HG03521 (cell line): ENCODE measurements at regions not wholly inside any gene's neighbourhood (a gene's known extent, or its start where the extent isn't known, plus 50 kb on each side); places are given as distances from the start of the nearest gene placed in this dataset.
"Not testable (repeated sequence)": the region's sequence is repeated elsewhere in the genome, so short reads cannot be mapped to it uniquely, and the experiment has no call there.

Source experiments
- ATAC-seq: cut with Tn5 transposase; IDR thresholded peaks from one replicate; pipeline ENCODE4 v1.9.1; 2021; ENCODE audit warnings: mild to moderate bottlenecking, moderate library complexity; ENCODE audit not compliant: unreplicated experiment

DNA sequence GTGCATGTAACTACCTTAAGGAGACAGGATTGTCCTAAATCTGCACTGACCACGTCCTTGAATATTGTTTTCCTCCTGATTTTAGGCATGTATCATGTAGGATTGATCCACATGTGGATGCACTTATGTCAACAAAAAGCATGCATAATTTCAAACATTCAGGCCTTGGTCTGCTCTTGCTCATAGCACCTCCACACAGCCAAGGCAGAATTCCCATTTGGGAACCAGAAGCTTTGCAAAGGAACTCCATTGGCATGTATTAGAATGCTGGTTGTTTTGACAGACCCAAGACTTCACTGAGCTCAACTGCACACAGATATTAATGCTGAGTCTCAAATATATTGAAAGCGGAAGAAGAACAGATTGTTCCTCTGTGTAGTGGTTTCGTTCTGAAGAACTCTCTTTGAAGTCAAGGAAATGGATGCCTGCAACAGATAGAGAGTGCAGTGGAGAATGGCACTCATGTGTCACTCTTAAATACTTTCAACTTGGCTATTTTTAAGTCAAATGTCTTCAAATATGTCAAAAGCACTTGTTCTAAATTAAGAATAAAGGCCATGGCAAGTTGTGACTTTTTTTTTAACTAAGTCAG lies 387.6 kb downstream of the LTN1 start:
- ATAC-seq = no peak

DNA sequence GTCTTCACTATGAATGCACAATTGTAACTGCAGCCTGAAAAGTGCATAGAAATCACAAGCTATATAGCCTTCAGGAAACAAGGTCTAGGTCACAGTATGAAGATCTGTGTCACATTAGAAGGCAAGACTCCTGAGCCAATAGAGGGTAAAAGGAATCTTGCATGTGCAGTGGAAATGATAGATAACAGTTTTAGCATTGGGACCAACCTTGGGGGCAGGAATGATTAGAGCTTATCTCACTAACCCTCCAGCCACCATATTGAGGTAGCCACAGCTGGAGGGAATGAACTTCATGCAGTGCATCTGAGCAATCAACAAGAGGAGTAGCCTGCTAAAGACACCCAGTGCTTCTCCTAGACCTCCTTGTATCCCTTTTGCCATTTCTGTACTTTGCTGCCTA lies 390.1 kb downstream of the LTN1 start:
- ATAC-seq = no peak

DNA sequence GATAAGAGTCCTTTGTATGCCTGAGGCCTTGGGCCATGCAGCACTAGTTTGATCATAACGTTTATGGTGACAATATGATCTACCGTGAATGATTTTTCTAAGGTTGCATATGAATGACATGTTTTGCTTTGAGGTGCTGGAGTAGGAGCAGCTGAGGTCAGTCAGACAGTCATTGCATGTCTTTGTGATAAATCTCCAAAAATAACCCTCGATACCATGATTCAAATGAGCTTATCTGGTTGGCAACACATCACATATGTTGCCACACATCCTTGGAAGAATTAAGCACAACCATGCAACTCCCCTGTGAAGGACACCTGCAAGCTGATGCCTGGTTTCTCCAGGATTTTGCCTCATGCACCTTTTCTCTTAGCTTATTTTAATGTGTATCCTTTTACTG lies 394.5 kb downstream of the LTN1 start:
- ATAC-seq = no peak

DNA sequence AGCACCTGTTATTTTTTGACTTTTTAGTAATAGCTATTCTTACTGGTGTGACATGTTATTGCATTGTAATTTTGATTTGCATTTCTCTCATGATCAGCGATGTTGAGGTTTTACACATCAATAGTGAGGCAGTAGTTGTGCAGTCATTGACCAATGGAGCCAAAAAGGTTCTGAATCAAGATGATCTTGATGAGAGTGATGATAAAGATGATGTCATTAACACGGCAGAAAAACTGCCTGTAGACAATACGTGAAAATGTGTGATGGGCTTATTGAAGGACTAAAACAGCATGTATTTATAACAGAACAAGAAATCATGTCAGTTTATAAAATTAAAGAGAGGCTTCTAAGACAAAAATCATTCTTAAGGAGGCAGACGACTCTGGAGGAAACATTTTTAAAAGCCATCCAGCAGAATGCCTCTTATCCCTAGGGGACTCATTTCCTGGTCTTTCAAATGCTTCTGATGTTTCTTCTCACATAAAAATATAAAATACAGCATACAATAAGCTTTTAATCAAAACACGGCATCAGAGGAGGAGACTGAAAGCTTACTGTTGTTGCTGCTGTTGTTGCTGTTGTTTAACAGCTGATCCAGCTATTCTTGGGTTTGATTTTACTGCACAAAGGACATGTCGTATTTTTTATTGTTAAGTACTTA lies 400.3 kb downstream of the LTN1 start:
- no peak for ATAC-seq

DNA sequence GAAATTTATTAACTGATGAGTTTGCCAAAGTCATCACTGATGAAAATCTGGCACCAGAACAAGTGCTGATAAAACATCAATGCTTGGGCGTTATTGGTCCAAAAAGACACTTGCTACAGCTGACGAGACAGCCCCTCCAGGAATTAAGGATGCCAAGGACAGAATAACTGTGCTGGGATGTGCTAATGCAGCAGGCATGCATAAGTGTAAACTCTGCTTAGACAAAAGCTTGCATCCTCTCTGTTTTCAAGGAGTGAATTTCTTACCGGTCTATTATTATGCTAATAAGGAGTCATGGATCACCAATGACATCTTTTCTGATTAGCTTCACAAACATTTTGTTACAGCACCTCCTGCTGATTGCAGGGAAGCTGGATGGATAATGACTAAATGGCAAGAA lies 402.0 kb downstream of the LTN1 start:
- ATAC-seq = no peak

DNA sequence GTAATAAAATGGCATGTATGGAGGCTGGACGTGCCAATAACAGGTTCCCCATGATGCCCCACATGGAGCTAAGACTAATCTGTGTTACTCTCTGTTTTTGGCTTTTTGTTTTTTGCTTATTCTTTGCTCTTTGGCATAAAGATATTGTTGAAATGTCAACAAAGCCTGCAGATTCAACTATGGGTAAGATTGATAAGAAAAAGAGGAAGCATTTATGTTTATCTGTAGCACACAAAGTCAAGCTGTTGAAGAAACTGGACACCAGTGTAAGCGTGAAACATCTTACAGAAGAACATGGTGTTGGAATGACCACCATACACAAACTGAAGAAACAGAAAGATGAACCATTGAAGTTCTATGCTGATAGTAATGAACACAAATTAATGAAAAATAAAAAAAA lies 402.7 kb downstream of the LTN1 start:
- no peak for ATAC-seq

DNA sequence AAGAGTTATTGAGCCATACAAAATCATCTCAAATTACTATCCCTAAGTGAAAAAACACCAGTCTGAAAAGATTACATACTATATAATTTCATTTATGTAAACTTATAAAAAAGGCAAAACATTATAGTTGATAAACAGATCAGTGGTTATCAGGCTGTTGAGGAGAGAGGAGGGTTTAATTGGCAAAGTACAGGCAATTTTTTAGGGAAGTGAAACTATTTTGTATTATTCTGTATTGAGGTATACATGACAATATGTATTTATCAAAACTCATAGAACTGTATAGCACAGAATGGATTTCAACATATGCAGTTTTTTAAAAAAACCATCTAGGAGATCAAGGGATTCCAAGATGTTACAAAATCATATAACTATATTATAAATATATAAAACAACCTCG lies 403.7 kb downstream of the LTN1 start:
- no peak for ATAC-seq

DNA sequence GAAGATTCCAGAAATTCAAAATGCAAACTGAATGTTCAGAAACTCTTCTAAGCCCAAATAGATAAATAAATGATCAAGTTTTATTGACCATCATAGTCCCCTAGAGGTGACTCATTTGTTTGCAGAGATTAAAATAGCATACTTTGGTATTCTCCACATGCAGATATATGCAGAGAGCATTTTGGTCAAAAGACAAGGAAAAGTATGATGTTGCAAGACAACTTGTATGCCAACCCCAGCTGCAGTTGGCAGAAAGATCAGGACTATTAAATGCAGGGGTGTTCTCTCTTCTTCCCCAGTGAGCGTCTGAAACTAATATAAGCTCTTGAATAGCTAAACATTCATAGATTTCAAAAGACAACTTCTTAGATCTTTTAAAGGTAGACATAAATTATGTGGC lies 404.9 kb downstream of the LTN1 start:
- no peak for ATAC-seq

DNA sequence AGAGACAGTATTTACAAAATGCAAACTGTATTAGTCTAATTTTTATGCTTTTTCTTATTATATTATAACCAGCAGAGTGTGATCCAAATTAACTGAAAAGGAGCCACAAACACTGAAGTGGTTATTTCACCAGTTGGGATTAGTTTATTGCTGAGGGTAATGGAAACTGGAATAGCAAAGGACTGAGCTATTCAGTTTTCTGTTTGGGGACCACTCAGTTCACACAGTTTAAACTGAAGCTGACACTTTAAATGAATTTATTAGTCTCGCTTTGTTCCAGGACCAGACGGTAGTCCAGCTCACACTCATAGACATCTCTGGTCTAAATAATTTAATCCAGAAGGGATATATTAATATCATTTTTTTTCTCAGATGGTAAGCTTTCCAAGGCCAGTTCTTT lies 410.7 kb downstream of the LTN1 start:
- no peak for ATAC-seq

DNA sequence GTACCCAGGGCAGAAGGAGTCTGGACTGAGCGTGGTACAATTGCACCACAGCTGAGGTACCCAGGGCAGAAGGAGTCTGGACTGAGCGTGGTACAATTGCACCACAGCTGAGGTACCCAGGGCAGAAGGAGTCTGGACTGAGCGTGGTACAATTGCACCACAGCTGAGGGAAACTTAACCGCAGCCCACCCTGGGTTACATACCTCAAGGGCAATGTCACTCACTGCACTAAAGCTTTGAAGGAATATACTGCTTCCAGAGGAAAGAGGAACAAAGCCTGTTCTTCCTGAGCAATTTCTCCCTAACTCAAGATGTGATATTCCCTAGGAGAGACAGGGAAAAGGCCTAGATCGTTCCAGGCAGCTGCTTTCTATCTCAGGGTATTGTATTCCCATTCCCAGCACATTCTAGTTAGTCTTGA lies 411.4 kb downstream of the LTN1 start:
- ATAC-seq = not testable (repeated sequence)

DNA sequence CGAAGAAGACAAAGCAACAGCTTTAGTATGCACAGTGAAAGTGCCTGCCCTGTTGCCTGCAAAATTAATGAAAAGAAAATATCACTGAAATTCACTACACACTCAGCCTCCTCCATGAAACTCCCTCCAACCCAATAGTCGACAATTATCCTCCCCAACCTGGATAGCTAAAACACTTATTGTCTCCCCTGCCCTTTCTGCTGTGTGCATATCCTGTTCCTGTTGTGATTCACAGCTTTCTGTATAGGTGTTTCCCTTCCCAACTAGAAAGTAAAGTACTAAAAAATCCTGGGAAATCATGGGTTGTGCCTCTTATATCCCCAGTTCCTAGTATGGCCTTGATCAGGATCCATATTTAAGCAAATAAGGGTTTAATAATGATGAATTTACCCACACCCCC lies 412.1 kb downstream of the LTN1 start:
- ATAC-seq = no peak

DNA sequence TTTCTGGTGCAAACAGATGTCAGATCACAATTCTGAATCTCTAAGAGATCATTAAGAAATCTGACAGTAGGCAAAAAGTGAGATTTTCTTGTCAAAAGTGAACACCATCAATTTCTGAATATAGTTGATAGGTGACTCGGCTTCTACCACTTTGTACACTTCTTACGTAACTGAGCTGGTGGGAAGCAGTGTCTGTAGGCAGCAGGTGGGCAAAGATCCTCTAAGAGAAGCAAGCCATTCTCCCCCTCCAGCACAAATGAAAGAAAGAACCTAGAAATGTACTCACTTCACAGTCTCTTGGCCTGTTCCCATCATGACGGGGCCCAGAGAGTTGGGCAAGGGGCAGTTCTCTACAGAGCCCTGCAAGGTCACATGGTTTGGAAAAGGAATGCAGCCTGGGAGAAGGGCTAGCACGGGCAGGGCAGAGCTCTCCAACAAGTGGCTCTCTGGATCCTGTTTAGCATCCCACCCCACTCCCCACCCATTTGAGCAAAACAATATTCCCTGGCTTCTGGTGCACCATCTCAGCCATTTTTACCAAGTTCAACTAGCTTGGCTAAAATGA lies 412.6 kb downstream of the LTN1 start:
- ATAC-seq = no peak

DNA sequence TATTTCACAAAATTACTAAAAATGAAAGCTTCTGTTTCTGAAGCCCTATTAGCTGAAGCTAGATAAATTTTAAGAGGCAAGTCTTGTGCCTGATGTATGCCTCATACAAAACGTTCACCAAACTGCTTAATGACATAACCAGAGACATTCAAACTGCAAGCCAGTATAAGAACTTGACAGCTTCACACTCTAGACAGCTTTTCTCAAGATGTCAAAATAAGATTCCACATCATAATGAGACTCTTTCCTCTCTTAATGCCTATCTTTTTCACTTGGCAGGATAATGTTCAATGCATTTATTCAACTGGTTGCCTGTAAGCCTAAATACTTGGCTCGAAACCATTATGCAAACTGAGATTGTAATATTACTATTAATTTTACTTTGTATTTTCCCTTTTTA lies 424.0 kb downstream of the LTN1 start:
- ATAC-seq = no peak

DNA sequence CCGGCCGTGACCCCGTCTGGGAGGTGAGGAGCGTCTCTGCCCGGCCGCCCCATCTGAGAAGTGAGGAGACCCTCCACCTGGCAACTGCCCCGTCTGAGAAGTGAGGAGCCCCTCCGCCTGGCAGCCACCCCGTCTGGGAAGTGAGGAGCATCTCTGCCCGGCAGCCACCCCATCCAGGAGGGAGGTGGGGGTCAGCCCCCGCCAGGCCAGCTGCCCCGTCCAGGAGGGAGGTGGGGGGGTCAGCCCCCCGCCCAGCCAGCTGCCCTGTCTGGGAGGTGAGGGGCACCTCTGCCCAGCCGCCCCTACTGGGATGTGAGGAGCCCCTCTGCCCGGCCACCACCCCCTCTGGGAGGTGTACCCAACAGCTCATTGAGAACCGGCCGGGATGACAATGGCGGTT lies 428.7 kb downstream of the LTN1 start:
- not testable (repeated sequence) for ATAC-seq

DNA sequence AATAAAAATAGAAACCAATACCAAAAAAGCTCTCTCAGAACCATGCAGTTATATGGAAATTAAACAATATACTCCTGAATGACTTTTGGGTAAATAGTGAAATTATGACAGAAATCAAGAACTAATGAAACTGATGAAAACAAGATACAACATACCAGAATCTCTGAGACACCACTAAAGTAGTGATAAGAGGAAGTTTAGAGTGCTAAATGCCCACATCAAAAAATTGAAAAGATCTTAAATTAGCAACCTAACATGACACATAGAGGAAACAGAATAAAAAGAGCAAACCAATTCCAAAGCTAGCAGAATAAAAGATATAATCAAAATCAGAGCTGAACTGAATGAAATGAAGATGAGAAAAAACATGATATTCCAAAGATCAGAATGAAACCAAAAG lies 430.9 kb downstream of the LTN1 start:
- ATAC-seq = no peak

DNA sequence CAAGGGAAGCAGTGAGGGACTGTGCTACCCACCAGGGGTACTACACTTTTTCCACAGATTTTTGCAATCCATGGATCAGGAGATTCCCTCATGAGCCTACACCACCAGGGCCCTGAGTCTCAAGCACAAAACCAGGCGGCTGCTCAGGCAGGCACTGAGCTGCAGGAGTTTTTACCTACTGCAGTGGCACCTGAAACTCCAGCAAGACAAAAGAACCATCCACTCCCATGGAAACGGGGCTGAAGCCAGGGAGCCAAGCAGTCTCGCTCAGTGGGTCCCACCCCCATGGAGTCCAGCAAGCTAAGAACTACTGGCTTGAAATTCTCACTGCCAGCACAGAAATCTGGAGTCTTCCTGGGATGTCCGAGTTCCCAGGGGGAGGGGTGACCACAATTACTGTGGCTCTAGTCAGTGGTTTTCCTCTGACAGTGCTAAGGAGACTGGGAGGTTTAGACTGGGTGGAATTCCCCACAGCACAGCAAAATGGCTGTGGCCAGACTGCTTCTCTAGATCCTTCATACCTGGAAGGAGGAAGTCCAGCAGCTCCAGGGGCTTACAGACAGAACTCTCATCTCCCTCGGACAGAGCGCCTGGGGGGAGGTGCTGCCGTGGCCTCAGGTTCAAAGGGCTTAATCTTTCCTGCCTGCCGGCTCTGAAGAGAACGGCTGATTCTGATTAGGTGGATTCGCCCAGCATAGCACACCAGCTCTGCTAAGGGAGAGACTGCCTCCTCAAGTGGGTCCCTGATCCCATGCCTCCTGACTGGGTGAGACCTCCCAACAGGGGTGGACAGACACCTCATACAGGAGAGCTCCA lies 437.8 kb downstream of the LTN1 start:
- ATAC-seq = no peak

DNA sequence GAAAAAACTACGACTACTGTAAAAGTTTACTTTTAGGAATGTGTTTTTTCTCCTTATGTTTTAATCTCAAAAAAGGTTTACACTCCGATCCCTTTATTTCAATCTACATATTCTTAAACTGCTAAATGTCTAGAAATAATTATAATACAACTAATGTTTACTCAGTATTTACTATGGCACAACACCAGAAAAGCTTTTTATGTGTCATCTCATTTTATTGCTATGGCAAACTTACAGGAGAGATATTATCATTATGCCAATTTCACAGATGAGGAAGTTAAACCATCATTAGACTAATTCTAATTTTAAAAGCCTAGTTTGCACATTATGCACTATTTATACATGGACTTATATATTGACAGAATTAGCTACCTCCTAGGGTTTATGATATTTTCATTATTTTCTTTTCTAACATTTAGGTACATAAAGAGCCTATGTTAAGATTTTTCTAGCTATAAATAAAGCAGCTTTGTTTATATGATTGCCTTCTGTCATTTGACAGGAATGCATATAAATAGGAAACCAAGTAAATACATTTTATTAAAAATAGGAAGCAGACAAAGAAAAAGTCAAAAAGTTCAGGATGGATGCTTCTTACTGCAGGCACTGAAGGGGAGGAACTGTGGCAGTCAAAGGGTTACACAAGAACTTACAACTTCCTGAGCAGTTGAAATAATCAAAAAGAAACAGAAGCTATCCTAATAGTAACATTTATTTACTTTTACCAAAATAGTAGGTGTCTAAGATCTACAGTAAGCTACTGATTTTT lies 442.4 kb downstream of the LTN1 start:
- no peak for ATAC-seq

DNA sequence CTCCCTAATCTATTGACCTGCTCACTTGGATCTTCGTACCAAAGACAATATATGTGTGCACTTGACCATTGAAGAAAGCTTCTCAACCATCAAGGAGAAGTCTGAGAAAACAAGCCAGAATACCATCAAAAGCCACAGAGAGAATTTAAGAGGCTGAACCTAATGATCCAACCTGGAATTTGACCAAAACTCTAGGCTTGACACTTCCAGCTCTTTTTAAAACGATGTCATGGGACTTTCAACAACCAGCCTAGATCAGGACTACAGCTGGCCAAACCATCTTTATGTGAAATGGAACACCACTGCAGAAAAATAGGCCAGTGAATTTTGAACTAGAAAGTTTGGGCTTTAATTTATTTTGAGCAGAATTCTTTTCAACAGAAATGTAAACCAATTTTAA lies 444.4 kb downstream of the LTN1 start:
- ATAC-seq = no peak

DNA sequence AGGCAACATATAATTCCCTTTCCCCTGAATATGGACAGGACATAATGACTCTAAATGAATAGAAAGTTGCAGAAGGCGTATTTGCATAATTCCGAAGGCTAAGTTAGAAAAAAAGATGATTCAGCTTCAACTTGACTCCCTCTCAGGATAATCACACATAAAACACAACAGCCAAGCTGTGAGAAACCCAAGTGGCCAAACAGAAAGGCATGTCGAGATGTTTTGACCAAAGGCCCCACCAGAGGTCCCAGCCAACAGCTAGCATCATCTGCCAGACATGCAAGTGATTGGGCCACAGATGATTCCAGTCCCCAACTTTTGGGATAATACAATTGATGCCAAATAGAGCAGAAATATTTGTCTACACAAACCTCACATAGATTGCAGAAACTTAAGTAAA lies 444.9 kb downstream of the LTN1 start:
- ATAC-seq = no peak

DNA sequence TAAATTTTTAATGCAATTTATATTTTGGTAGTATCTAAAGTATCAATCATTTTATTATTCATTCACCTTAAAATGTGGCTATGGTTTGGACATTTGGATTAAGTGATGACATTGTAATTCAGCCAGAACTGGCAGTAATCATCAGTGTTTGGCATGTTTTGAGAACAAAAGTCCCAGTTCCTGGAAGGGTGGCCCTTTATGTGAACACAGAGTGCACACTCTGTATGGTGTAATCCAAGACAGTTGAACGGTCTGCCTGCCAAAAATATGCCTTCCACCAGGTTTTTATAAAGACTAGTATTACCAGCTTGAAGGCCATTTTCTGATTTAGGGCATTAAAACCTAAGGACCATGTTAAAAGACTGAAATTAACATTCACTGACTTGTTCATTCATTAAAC lies 448.7 kb downstream of the LTN1 start:
- ATAC-seq = no peak
